Ovary (tissue), 7 donors: ENCODE measurements at regions not wholly inside any gene's neighbourhood (a gene's known extent, or its start where the extent isn't known, plus 50 kb on each side); places are given as distances from the start of the nearest gene placed in this dataset.
"Not testable (repeated sequence)": the region's sequence is repeated elsewhere in the genome, so short reads cannot be mapped to it uniquely, and the experiment has no call there.

ENCODE experiments used
- DNase-seq, 5 donors: peaks; one replicate each; pipeline ENCODE4 v3.0.0-alpha.2; 2019 to 2020
- H3K27ac ChIP-seq, 2 donors: fragments of 200-600 bp; one replicate each; pipeline versions ENCODE4 v1.5.1 to v1.8.0; 2019 to 2022
- H3K27me3 ChIP-seq: fragments of 200-600 bp; one replicate; pipeline ENCODE4 v1.8.0; 2022
- H3K36me3 ChIP-seq: fragments of 200-600 bp; sonication (generic); one replicate; pipeline ENCODE4 v1.5.1; 2019
- H3K4me1 ChIP-seq: one replicate; pipeline ENCODE4 v1.8.1; 2013; ENCODE audit warnings: mild to moderate bottlenecking, moderate library complexity; ENCODE audit not compliant: insufficient read depth
- H3K4me3 ChIP-seq: fragments of 200-600 bp; sonication (generic); one replicate; pipeline ENCODE4 v1.5.1; 2017
- H3K9me3 ChIP-seq, 2 donors: fragments of 200-600 bp in 1 of 2; sonication (generic) in 1 of 2; one replicate each; pipeline versions ENCODE4 v1.5.1 to v1.8.1; 2013 to 2019; ENCODE audit warnings: mild to moderate bottlenecking in 1 of 2, moderate library complexity in 1 of 2
- CTCF ChIP-seq, 3 donors: fragments of 450-650 bp in 2 of 3; fragments of 200-600 bp in 1 of 3; IDR thresholded peaks; one replicate each; pipeline versions ENCODE4 v1.5.1 to v1.8.0; 2016 to 2022; ENCODE audit warnings: antibody characterized with exemption in 3 of 3, mild to moderate bottlenecking in 1 of 3
- EP300 ChIP-seq: sonication (generic); formaldehyde crosslinking; IDR thresholded peaks from one replicate; pipeline ENCODE4 v1.6.1; 2017; ENCODE audit warnings: antibody characterized with exemption
- POLR2A ChIP-seq: fragments of 450-650 bp; IDR thresholded peaks from one replicate; pipeline ENCODE4 v1.6.1; 2017; ENCODE audit warnings: antibody characterized with exemption, mild to moderate bottlenecking, moderate library complexity
- WGBS, 3 donors: extraction: QIAGEN DNeasy Blood & Tissue Kit in 1 of 3; methylation state at CpG; one replicate each; pipeline versions ENCODE4 v1.1.5 to v1.1.7; 2013 to 2017; 5-methylcytosine and 5-hydroxymethylcytosine counted together
- intact Hi-C, 4 donors: fragments of 100-400 bp; cut with DNase I; formaldehyde crosslinking; loops; one replicate each; pipeline versions ENCODE4 v1.11.0 to v1.15.1; 2022 to 2023
- donor health status: DM: no; HTN: no; CAD: no; lungs with moderate emphysema.
- donor health status: DM: no; HTN: no; CAD: no.
- donor health status: Bipolar disorder and iron deficiency.
- donor health status: DM: no; HTN: no; CAD: no.
- donor health status: DM: yes; HTN: yes; CAD: no.

DNA sequence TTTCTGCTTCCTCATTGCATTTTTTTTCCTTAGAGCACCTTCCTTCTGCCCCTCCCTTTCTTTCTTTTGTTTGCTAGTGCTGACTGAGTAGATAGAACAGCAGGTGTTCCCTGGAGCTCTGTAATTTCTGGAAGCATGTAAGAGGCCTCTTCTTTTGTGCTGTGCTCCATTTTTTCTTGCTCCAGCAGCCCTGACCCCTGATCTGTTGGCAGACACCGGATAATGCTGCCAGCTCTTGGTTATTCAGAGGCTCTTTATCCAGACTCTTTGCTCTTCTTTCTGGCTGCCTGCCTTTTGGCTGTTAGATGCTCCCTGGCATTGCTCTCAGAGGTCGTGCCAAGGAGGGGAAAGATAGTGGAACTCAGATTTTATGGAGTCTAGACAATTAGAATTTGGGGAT is 104.4 kb upstream of the RBMS3 start:
- DNase-seq = peak in 4 of 5 donors; percentile 14 to 38 (median 24)
- Histone ChIP-seq H3K4me3 (no peak overlapping the region), H3K27me3 (no peaks in the 10 kb centered on the region), H3K27ac (no peak overlapping the region), H3K9me3 (no peaks in the 10 kb centered on the region), H3K36me3 (no peaks in the 10 kb centered on the region), H3K4me1 (peaks cover 1% of the 10 kb centered on the region)
- TF ChIP-seq CTCF (IDR thresholded peaks at IDR 0.05) (no peak), EP300 (no peak), POLR2A (no peak)
- intact Hi-C loops = no loop called here
- WGBS, 3 donors = 29 to 43% (median 32%) methylated on average over 2 of the region's 2 CpGs

DNA sequence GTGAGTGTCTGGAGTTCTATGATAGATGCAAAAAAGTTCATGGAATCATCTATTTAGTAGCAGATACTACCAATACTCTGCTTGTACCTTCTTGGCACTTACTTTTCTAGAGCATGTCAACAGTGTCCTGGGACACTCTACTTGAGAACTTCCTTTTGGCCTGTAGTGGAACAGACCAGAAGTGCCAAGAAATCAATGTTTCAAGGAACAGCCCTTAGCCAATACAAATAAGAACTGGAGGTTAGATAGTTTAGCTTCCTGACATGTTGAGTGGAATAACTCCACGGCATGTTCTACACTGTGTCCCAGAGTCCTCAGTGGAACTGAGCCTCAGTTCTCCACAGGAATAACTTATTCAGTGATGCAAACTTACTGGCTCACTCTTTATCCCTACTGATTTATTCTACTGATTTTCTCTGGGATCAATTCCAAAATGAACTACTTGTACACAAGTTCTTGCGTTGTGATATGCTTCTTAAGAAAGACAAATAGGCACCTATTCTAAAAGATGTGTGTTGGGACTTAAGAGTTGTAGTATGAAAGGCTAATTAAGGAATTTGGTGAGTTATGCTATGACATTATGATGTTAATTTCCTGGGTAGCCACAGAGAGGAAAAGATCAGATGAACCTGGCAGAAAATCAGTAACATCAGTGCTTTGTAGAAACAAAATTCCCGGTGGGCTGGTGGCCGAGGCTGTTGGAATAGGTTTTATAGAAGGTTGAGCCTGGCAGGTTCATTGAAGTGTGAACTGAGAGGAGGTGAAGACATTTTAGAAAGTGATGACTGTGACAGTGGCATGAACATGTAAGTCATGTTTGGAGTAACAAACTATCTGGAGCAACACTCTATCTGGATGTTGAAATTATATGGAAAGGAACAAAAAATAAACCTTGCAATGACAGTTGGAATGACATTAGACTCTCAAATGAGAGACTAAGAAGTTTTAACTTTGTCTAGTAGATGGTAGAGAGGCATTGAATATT is 101.8 kb upstream of the RBMS3 start:
- TF ChIP-seq EP300 (no peak), POLR2A (no peak), CTCF (IDR thresholded peaks at IDR 0.05) (no peak)
- no peak for DNase-seq
- Histone ChIP-seq H3K27ac (no peak overlapping the region), H3K4me3 (no peak overlapping the region), H3K27me3 (no peaks in the 10 kb centered on the region), H3K9me3 (no peaks in the 10 kb centered on the region), H3K4me1 (no peaks in the 10 kb centered on the region), H3K36me3 (no peaks in the 10 kb centered on the region)
- intact Hi-C loops = no loop called here
- 74 to 83% (median 79%) methylated on average over 4 of the region's 4 CpGs for WGBS, 3 donors

DNA sequence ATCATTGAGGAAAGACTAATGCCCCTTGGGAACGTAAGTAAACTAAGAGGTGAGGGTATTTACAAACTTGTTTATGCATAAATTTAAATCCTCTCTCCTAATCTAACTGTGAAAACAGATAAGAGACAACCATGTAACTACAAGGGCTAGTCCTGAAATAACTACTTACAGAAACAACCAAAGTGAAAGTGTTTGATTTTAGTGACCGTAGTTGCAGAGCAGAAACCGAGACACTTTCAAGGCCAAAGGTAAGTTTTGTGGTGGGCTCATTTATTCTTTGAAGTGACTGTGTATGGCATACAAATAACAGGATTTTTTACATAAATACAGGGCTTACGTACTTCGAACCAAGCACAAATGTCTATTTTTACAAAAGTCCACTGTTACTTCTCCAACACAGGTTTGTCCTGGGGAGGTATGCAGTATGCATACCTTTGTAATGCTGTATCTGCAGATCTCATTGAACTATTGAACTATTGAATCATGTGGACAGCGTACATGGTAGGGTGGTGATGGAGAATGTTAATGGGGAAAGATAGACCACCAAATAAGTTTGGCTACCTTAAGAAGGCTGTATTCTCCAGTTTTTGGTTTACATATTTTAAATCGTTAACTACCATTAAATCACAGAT is 99.6 kb upstream of the RBMS3 start:
- WGBS, 3 donors = 62 to 80% (median 77%) methylated on average over 7 of the region's 7 CpGs
- Histone ChIP-seq H3K27ac (no peak overlapping the region), H3K36me3 (no peaks in the 10 kb centered on the region), H3K4me1 (no peaks in the 10 kb centered on the region), H3K27me3 (no peaks in the 10 kb centered on the region), H3K9me3 (no peaks in the 10 kb centered on the region), H3K4me3 (no peak overlapping the region)
- intact Hi-C loops = no loop called here
- DNase-seq = no peak
- TF ChIP-seq CTCF (IDR thresholded peaks at IDR 0.05) (no peak), EP300 (no peak), POLR2A (no peak)

DNA sequence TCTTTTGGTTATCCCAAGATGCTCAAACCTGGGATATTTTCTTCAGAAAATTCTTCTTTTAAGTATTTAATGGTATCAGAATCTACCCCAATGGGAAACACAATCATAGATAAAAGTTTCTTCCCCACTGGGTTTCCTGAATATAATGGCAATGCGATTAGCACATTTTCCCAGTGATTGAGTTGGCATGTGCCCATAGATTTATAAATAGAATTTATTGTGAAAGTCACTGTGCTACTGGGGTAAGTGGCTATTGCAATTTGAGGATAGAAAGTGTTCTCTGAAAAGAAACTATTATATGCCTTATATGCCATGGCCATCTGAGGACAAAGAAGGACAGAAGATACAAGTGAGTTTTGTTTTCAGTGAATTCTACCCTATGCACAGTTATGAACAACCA is 99.0 kb upstream of the RBMS3 start:
- Histone ChIP-seq H3K4me3 (no peak overlapping the region), H3K27ac (no peak overlapping the region), H3K36me3 (no peaks in the 10 kb centered on the region), H3K9me3 (no peaks in the 10 kb centered on the region), H3K4me1 (no peaks in the 10 kb centered on the region), H3K27me3 (no peaks in the 10 kb centered on the region)
- TF ChIP-seq CTCF (IDR thresholded peaks at IDR 0.05) (no peak), POLR2A (no peak), EP300 (no peak)
- 91 to 98% (median 91%) methylated on average over 1 of the region's 1 CpG for WGBS, 3 donors
- DNase-seq = no peak
- intact Hi-C loops = no loop called here

DNA sequence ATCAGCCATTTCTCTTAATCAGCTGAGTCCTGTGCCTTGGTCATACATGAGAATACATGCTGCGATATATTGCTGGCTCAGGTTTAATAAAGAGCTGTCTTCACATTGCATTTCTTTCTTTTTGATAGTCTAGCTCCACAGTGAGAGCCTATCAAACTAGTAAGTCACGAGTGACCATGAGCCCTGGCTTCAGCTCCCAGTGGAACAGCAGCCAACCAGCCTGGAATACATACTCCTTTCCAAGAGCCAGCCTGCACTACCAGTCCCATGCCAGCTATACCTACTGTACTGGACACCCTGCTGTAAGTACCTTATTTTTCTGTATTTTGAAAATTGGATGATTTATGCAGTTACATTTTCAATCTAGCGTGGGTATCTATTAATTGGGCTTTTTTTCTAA is 98.0 kb upstream of the RBMS3 start:
- H3K4me3 ChIP-seq, intact Hi-C loops: not testable (repeated sequence)
- WGBS, 3 donors = 81 to 93% (median 93%) methylated on average over 3 of the region's 3 CpGs

More for the DNA sequence above, 98.0 kb upstream of the RBMS3 start:
- not testable (repeated sequence) for DNase-seq, H3K9me3 ChIP-seq, H3K4me1 ChIP-seq, H3K27me3 ChIP-seq, H3K36me3 ChIP-seq, H3K27ac ChIP-seq
